AG10803 (cell line): ENCODE measurements at regions not wholly inside any gene's neighbourhood (a gene's known extent, or its start where the extent isn't known, plus 50 kb on each side); places are given as distances from the start of the nearest gene placed in this dataset.

Experiments used
- DNase-seq: peaks from one replicate; pipeline ENCODE4 v3.0.0; 2010; ENCODE audit warnings: low read depth
- H3K4me3 ChIP-seq: 2 replicates; pipeline ENCODE4 v1.5.1; 2011; ENCODE audit warnings: mild to moderate bottlenecking, low read length, control low read depth
- CTCF ChIP-seq: conservative IDR thresholded peaks from 2 replicates; pipeline ENCODE4 v1.5.1; 2011; ENCODE audit warnings: mild to moderate bottlenecking, low read length, control low read depth, inconsistent platforms

- H3K4me3 ChIP-seq: no peak overlapping the region
- TF ChIP-seq CTCF: no peak
- DNase-seq: peak; percentile 63
Measured at GRCh38 chr9:119941091-119941490, 571.9 kb upstream of the BRINP1 start.

GRCh38 chr9:119938871-119939270 lies 569.6 kb upstream of the BRINP1 start:
- no peak for TF ChIP-seq CTCF
- DNase-seq: no peak
- H3K4me3 ChIP-seq: no peak overlapping the region

GRCh38 chr9:119934497-119934896 lies 565.3 kb upstream of the BRINP1 start:
- DNase-seq: no peak
- no peak overlapping the region for H3K4me3 ChIP-seq
- no peak for TF ChIP-seq CTCF

- no peak overlapping the region for H3K4me3 ChIP-seq
- no peak for DNase-seq
- no peak for TF ChIP-seq CTCF
Measured at GRCh38 chr9:119933191-119933590, 564.0 kb upstream of the BRINP1 start.

- no peak overlapping the region for H3K4me3 ChIP-seq
- no peak for DNase-seq
- no peak for TF ChIP-seq CTCF
Measured at GRCh38 chr9:119924736-119925135, 555.5 kb upstream of the BRINP1 start.

GRCh38 chr9:119917175-119917574 lies 547.9 kb upstream of the BRINP1 start:
- no peak for TF ChIP-seq CTCF
- no peak overlapping the region for H3K4me3 ChIP-seq
- DNase-seq: no peak

GRCh38 chr9:119907056-119907455 lies 537.8 kb upstream of the BRINP1 start:
- no peak overlapping the region for H3K4me3 ChIP-seq
- DNase-seq: no peak
- no peak for TF ChIP-seq CTCF
